Hepatocyte (in vitro differentiated cells): ENCODE measurements at regions not wholly inside any gene's neighbourhood (a gene's known extent, or its start where the extent isn't known, plus 50 kb on each side); places are given as distances from the start of the nearest gene placed in this dataset.
"Not testable (repeated sequence)": the region's sequence is repeated elsewhere in the genome, so short reads cannot be mapped to it uniquely, and the experiment has no call there.

Experiments
- EZH2phosphoT487 ChIP-seq: fragments of 200-600 bp; sonication (generic); IDR thresholded peaks from one replicate; pipeline ENCODE4 v1.6.1; 2018; ENCODE audit warnings: antibody characterized with exemption, mild to moderate bottlenecking, low read depth, moderate library complexity; ENCODE audit not compliant: unreplicated experiment, severe bottlenecking
- TF ChIP-seq, protein P1 (sequence below): fragments of 200-600 bp; sonication (generic); IDR thresholded peaks from 2 replicates; pipeline ENCODE4 v1.5.1; 2016; ENCODE audit warnings: antibody characterized with exemption, mild to moderate bottlenecking; ENCODE audit not compliant: poor library complexity

DNA sequence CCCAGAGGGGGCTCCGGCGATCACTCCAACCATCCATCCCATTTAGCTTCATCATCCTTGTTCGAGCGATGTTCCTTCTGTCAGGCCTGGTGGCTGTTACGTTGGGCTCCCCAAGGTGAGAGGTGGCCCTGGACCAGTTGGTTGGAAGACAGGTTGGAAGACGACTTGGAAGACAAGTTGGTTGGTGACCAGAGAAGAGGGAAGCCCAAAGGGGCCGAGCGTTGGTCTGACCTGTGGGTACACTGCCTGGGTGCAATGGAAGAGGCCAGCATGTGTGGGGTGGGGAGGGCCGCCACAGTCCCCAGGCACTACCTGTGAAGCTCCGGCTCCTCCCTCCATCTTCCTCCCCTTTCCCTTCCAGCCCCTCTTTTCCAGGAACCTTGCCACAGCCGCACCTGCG is 60.9 kb downstream of the GOLGA8B start:
- TF ChIP-seq, protein P1, sequence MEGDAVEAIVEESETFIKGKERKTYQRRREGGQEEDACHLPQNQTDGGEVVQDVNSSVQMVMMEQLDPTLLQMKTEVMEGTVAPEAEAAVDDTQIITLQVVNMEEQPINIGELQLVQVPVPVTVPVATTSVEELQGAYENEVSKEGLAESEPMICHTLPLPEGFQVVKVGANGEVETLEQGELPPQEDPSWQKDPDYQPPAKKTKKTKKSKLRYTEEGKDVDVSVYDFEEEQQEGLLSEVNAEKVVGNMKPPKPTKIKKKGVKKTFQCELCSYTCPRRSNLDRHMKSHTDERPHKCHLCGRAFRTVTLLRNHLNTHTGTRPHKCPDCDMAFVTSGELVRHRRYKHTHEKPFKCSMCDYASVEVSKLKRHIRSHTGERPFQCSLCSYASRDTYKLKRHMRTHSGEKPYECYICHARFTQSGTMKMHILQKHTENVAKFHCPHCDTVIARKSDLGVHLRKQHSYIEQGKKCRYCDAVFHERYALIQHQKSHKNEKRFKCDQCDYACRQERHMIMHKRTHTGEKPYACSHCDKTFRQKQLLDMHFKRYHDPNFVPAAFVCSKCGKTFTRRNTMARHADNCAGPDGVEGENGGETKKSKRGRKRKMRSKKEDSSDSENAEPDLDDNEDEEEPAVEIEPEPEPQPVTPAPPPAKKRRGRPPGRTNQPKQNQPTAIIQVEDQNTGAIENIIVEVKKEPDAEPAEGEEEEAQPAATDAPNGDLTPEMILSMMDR = not testable (repeated sequence)
- TF ChIP-seq EZH2phosphoT487 = not testable (repeated sequence)
